A673 (cell line): ENCODE measurements at regions not wholly inside any gene's neighbourhood (a gene's known extent, or its start where the extent isn't known, plus 50 kb on each side); places are given as distances from the start of the nearest gene placed in this dataset.

Experiments
- CTCF ChIP-seq: fragments of 300-800, 200-600 bp; sonication (generic); conservative IDR thresholded peaks from 2 replicates; pipeline ENCODE4 v1.5.1; 2017; ENCODE audit warnings: low read depth, mild to moderate bottlenecking, antibody characterized with exemption, low read length, moderate library complexity, mixed read lengths
- EZH2 ChIP-seq: fragments of 200-600 bp; sonication (generic); IDR thresholded peaks from 2 replicates; pipeline ENCODE4 v1.6.1; 2017; ENCODE audit warnings: borderline replicate concordance, low read depth, mild to moderate bottlenecking, mixed read lengths, antibody characterized with exemption, low read length; ENCODE audit not compliant: poor library complexity, severe bottlenecking

- TF ChIP-seq CTCF, result no peak
- no peak for TF ChIP-seq EZH2
These were observed 55.4 kb upstream of the EPB41L1 start for GRCh38 chr20:36099106-36099505.
